ENCODE measurements at regions not wholly inside any gene's neighbourhood (a gene's known extent, or its start where the extent isn't known, plus 50 kb on each side); places are given as distances from the start of the nearest gene placed in this dataset.

GRCh38 chr18:25705650-25706049, 353.7 kb upstream of the ZNF521 start:
- Histone ChIP-seq H3K23ac (ENCODE audit: low read depth, low read length) (no peak overlapping the region), H3K14ac (replicated peaks; ENCODE audit: low read depth, low read length) (no peak overlapping the region), H3K4me1 (ENCODE audit: control insufficient read depth, insufficient read depth, low read length) (no peaks in the 10 kb centered on the region), H3K4ac (ENCODE audit: low read depth, low read length) (no peak overlapping the region), H3K9me1 (ENCODE audit: insufficient read depth, low read length) (no peaks in the 10 kb centered on the region), H2BK20ac (ENCODE audit: low read depth, low read length) (no peak overlapping the region), H4K5ac (ENCODE audit: low read depth, low read length) (no peak overlapping the region), H3K56ac (ENCODE audit: extremely low read depth, insufficient read depth, low read length) (no peak overlapping the region), H3K9ac (ENCODE audit: low read depth, low read length) (no peak overlapping the region), H3K4me3 (ENCODE audit: insufficient read depth, low read depth, low read length) (no peak overlapping the region), H3K27me3 (ENCODE audit: control insufficient read depth, insufficient read depth, low read length) (peaks cover 20% of the 10 kb centered on the region), H4K20me1 (ENCODE audit: insufficient read depth, low read length) (no peaks in the 10 kb centered on the region), H4K8ac (ENCODE audit: low read depth in 2 of 2, low read length in 2 of 2) (no peak overlapping the region), H4K91ac (ENCODE audit: insufficient read depth, low read depth, low read length) (no peak overlapping the region), H3K9me3 (ENCODE audit: control insufficient read depth, insufficient read depth, low read length) (no peaks in the 10 kb centered on the region), H3K18ac (ENCODE audit: low read depth, low read length) (no peak overlapping the region), H3K79me1 (ENCODE audit: low read depth in 1 of 2, low read length in 2 of 2) (no peaks in the 10 kb centered on the region), H3K4me2 (ENCODE audit: low read depth, low read length) (no peak overlapping the region), H3K27ac (ENCODE audit: insufficient read depth, low read length) (no peak overlapping the region), H3K36me3 (ENCODE audit: control insufficient read depth, insufficient read depth, low read length) (no peaks in the 10 kb centered on the region), H2AFZ (replicated peaks; ENCODE audit: low read length, poor library complexity) (no peak overlapping the region), H2BK120ac (ENCODE audit: low read depth, low read length) (no peak overlapping the region), H2AK5ac (ENCODE audit: low read depth, low read length) (no peak overlapping the region), H2AK9ac (replicated peaks; ENCODE audit: low read depth, low read length, poor library complexity) (no peak overlapping the region), H2BK5ac (ENCODE audit: low read depth, low read length, poor library complexity, severe bottlenecking) (no peak overlapping the region), H2BK15ac (ENCODE audit: low read depth, low read length) (no peak overlapping the region)
- dilution Hi-C loops (cut with HindIII; ENCODE audit: low sequenced_read_pairs, unreplicated experiment) (no loop called here), in situ Hi-C loops (cut with MboI; ENCODE audit: low sequenced_read_pairs) (no loop called here), intact Hi-C loops (cut with micrococcal nuclease) (no loop called here)
- no CpG with 5 or more reads among the region's 2 CpGs for WGBS, 2 experiments (ENCODE audit: extremely low coverage in 2 of 2, insufficient read length in 1 of 2)
- no TSS peak for BruUV-seq (replicated peaks)
- POLR2A ChIA-PET (ENCODE audit: unreplicated experiment) = no interaction called here
- ATAC-seq (ENCODE audit: low read depth) (no peak), DNase-seq (no peak)
- CTCF ChIA-PET = no interaction called here
- TF ChIP-seq RFX5 (IDR thresholded peaks at IDR 0.05; ENCODE audit: low read depth, low read length) (no peak), MAFK (IDR thresholded peaks at IDR 0.05; ENCODE audit: low read depth, low read length) (peak; percentile 83)

Measured in IMR-90 (cell line).